ENCODE measurements at regions not wholly inside any gene's neighbourhood (a gene's known extent, or its start where the extent isn't known, plus 50 kb on each side); places are given as distances from the start of the nearest gene placed in this dataset.
"Not testable (repeated sequence)": the region's sequence is repeated elsewhere in the genome, so short reads cannot be mapped to it uniquely, and the experiment has no call there.

DNA sequence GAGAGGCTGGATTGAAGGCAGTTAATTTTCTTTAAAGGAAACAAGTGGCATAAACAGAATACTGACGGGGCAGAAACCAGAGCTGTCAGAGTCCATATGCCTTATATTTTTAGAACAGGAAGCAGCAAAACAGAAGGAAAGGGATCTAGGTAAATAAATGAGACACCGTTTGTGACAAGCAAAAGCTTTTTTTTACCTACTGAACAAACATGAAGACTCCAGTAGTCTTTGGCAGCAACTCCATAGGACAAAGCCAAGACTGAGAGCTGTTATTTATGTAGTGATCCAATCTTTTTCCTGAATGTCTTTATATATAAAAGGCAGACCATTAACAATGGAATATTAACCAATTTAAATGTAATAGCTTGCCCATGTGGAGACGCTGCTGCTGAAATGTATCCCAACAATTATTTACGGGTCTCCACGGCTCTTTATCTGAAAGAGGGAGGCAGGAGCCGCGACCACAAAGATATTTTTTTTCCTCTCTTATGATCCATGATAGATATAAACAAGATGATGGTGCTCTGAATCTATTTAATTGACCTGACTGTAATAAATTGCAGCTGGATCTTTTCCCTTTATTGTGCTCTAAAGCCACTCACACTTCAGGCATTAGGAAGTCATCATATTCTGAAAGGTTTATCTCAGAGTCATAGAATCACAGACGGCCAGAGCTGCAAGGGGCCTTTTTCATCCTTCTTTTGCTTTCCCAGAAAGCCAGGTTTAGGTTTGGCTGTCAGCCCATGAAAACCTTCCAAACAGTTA, 687.8 kb downstream of the EFNB2 start:
- DNase-seq (ENCODE audit: low read depth), result no peak

DNA sequence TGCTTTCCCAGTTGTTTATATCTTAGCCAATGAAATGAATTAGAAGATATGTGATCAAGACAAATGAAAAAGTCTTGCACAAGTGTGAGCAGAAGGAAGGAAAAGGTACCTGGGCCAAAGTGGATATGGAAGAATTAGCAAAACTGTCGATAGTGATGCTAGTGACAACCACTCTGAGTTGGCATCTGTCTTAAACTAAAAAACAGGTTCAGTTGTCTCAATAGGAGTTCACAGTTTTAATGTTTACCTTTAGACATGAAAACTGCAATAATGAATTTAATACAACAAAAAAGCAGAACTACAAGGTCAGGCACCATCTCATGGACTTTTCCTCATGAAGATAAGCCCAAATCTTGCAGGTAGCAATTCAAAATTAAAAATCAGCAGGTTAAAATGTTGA, 688.5 kb downstream of the EFNB2 start:
- DNase-seq (ENCODE audit: low read depth), result no peak

DNA sequence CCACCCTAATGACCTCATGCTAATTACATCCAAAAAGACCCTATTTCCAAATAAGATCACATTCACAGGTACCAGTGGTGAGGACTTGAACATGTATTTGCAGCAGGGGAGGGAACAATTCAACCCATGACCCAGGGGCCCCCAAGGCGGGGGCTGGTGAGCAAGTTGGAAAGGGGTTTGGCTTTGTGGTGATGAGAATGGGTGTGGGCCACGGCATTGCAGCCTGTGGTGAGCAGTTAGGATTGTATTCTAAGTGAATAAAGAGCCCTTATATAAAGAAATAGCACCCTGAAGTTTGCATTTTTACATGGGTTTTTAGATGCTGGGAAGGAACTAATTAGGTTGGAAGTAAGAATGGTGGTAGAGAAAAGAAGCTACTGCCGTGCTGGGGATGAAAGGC, 694.2 kb downstream of the EFNB2 start:
- DNase-seq (ENCODE audit: low read depth), result no peak

DNA sequence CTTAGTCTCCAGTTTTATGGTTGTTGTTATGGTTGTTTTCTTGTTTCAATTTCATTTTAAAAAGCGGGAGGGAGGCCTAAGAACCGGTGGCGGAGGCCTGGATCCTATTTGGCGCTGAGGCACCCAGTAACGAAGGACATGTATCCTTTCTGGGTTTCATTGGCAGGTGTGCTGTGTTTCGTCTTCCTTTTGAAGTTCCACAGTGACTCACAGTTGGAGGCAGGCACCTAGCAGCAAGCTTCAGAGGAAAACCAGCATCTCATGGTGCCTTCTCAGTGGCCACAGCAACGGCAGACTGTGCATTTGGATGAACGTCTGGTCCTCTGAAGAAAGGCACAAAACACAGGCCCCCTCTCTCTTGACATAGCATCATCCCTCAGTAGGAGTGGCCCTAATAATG, 697.2 kb downstream of the EFNB2 start:
- no peak for DNase-seq (ENCODE audit: low read depth)

DNA sequence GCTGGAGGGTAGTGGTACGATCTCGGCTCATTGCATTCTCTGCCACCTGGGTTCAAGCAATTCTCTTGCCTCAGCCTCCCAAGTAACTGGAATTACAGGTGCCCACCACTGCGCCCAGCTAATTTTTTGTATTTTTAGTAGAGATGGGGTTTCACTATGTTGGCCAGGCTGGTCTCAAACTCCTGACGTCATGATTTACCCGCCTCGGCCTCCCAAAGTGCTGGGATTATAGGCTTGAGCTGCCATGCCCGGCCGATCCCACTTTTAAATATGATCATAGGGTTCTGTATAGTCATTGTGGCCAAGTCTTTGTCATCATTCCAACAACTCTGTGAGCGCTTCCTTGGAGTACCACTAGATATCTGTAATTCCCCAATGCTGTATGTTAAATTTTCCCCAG, 698.2 kb downstream of the EFNB2 start:
- not testable (repeated sequence) for DNase-seq (ENCODE audit: low read depth)

DNA sequence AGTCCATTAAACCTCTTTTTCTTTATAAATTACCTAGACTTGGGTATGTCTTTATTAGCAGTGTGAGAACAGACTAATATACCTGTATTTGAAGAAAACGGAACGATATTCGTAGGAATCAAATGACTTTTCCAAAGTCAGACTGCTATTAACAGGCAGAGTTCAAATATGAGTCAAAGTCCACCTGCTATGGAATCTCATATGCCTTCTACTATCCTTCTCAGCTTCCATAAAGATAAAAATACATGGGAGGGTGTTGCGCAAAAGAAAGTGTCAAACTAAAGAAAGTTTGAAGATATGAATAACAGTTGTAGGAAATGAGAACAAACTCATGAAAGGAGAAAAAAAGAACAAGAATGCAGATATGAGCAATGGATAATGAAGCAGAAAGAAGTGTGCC, 704.6 kb downstream of the EFNB2 start:
- DNase-seq (ENCODE audit: low read depth), result no peak

DNA sequence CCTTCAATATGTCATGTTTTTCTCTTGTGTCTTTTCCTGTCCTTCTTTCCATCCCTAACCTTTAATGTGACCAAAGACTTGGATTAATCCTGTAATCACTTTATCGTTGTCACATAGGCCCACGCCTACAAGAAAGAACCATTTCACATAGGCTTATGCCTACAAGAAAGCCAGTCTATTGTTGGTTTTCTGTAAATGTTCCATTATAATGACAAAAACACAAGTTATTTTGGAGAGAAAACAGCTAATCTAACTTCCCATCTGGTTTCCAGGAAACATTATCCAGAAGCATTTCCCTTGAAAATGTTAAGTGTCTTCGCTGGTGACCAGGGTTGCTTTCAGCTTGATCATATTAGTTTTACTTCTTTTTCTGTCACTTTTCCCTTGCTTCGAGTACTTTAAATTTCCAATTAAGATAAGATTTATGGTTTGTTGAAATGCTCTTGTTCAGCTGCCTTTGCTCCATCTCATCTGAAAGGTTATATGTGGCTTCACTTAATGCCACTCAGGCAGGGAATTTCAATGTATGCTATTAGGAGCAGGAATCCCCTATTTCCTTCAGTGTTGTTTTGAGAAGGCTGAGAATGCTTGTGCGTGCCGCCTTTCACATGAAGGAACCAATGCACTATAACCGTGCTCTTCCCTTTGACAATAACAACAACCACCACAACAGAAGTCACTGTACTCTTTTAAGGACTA, 708.2 kb downstream of the EFNB2 start:
- no peak for DNase-seq (ENCODE audit: low read depth)

DNA sequence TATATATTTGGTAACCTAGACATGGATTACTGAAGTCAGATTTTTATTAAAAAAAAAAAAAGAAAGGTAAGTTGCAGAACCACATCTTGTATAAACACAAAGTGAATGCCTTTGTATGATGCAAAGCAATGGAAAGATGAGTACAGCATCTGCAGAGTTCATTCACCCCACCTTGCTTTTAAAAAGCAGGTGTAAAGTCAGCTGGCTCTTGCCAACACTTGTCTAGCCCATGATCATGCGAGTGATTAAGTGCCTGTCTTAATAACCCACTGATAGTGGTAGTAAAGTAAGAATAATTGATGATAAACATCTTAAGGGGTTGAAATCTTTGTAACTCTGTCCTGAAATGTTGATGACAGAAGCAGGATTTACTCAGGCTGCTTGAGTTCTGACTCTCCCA, 710.4 kb downstream of the EFNB2 start:
- DNase-seq (ENCODE audit: low read depth), result no peak

DNA sequence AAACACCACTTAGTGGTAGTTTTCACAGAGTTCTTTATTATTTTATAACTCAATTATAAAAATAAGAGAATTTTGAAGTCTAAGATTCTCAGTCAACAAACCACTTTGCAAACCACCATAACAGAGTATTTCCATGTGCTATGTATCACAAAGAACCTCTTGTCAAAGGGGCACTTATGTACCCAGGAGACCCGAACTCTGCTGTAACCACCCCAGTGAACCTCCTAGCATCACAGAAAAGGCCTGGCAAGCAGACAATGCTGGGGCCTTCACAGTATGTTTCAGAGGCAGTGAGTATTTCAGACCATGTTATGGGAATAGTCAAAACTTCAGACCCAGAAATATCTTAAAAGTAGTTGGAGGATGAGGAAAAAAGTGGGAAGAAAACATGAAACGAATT, 714.1 kb downstream of the EFNB2 start:
- DNase-seq (ENCODE audit: low read depth), result no peak

DNA sequence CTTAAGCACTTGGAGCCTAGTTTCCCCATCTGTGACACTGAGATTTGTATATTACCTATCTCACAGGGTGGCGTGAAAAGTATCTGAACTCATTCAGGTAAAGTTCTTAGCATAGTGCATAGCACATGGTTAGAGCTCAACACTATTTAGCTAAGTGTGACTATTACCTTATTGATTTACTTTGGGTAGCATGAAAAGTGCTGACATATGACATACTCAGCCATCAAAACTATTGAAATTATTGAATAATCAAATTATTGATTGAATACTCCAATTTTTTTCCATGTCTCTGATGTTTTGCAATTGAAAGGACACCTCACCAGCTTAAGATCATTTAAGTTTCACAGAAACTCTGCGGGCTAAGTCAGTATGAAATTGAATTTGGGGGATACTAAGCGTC, 715.0 kb downstream of the EFNB2 start:
- DNase-seq (ENCODE audit: low read depth), result no peak

DNA sequence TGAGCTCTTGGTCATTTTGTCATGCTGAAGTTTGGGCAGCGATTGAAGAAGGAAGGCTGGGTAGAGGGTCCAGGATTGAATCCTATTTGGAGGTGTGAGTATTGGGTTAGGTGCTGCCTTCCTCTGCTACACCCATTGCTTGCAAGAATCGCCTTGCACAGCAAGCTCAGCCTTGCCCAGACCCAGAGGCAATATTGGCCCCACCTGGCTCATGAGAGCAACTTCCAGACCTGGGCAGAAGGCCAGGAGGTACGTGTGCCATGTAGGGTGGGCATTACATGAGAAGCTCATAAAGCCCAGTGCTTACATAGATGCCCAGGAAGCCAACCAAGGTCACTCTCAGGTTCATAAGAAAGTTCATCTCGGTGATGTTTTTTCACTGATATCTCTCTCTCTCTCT, 718.0 kb downstream of the EFNB2 start:
- no peak for DNase-seq (ENCODE audit: low read depth)

DNA sequence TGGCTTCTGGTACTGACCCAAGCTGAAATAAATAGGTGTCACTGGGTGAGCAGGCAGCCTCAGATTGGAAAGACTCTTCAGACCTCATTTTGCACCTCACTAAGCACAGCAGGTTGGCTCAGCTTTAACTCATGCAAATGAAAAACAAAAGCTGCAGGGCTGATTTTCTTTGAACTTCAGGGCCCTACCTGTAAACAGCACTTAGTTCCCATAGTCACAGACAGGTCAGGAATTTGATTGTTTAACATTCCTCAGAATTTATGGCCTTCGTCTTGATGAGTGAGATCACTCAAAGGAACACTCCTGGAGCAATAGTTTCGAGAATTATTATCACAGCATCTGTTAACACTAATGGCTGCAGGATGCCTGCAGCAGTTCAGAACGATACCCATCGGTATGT, 718.5 kb downstream of the EFNB2 start:
- DNase-seq (ENCODE audit: low read depth), result no peak

DNA sequence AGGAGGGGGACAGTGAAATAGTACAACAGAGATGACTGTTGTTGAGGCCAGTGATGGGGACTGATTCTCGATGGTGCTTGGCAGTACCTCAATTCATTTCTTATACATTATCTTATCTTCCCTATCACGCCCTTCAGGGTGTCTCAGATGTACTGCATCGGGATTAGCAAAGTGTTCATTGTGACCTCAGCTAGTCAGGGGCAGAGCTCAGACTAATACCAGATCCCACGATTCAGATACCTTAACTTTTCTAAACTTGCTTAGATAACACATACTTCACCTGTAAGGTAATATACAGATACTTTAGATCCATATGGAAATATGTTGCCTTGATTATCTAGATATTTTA, 720.6 kb downstream of the EFNB2 start:
- DNase-seq (ENCODE audit: low read depth), result no peak

DNA sequence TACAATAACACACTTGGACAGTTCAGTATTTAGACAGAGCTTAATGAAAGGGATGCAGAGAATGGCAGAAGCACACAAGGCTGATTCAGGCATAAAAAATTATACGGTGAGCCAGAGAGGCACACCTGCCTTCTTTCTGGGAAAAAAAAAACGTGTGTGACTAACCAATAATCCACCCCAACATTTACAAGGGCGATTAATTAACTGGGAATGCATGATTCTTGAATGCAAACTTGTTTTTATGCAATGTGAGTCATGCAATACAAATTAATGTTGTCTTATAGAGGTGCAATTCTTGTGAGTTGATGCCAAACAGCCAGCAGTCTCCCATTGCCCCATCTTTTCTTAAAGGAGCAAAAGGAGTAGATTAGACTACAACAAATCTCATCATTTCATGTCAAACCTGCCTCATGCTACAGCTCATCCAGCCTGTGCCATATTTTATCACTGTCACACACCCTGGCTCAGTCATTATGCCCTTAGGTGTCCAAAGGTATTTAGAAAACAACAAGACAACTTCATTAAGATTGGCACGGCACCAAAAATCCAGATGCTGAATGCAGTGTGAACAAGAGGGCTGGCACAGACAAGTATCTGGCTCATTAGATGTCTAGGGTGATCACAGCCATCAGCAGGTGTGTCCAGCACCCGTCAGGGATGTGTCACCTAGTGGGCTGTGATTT, 721.1 kb downstream of the EFNB2 start:
- DNase-seq (ENCODE audit: low read depth), result no peak

DNA sequence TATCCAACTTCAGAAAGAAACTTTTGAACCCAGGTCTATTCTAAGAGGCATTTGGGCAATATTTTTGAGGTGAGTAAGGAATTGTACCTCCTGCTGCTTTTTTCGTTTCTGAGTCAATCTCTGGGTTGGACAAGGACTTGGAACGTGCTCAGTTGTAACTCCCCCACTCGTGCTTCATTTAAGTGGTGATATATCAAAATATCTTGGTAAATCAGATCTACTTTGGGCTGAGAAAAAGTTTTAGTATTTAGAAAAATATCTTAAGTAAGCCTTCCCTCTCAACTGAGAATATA, 728.9 kb downstream of the EFNB2 start:
- DNase-seq (ENCODE audit: low read depth), result no peak

DNA sequence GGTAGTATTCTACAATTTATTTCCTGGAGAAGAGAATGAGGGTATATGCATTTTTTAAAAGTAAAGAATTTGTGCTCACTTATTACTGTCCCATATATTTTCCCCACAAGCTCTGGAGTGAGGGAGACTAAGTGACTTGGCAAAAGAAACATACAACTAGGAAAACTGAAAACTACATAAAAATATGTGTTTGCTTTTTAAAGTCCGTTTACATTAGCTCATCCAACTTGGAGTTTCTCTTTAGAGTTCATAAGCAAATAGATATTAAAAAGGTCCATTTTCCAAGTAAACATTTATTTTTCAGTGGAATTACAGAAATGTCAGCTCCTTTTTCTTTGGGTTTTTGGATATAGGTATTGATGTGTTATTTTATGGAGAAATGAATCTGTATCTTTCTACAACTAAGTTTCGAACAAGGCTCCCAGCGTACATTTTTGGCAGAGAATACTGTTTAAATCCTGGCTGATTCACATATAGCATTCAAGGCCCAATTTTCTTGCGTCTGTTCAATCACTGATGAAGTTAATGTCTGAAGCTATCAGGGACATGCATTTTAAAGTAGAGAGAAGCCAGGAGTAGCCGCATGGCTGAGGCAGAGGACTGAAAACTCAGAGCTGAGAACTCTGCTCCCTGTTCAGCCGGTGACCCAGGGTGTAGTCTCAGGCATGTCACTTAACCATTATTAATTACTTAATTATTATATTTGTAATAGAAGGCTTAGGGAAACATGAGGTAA, 729.4 kb downstream of the EFNB2 start:
- DNase-seq (ENCODE audit: low read depth), result no peak

DNA sequence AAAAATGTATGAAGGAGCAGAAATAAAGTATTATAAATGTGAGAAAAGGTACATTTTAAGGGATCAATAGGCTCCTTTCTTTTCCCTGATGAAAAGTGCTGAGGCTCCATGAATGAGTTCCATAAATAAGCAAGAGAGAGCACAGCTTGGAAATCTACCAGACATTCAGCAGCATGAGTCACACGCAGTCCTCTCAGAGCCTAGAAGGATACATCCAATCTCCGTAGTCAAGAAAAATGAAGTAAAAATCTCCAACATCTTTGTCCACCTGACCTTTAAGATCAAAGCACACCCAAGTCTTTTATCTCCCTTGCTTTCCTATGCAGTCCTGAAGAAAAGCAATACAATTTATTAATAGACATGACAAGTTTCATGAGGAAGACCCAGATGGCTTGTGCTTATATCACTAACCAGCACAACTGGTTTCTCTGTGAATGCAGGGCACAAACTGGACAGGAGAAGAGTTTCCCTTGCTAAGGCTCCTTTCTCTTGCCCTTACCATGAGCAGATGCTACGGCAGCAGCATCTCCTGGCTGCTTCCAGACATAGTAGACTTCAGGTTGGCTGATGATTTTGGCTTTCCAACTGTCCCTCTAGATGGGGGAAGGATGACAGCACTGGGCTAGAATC, 730.8 kb downstream of the EFNB2 start:
- peak; percentile 3 for DNase-seq (ENCODE audit: low read depth)

DNA sequence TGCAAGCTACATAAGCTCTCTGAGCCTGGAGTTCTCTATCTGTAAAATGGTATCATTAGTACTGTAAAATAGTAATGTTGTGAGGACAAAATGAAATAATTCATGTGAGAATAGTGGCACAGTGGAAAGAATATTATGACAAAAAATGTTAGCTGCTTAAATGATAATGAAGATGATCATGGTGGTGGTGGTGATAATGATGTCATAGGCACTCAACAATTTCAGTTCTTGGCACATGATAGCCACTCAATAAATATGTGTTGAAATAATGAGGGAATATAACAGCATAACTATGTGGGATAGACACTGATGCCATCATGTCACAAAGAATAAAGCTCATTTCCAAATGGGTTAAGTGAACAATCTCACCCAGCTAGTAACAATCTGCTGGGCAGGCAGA, 736.3 kb downstream of the EFNB2 start:
- DNase-seq (ENCODE audit: low read depth), result no peak

DNA sequence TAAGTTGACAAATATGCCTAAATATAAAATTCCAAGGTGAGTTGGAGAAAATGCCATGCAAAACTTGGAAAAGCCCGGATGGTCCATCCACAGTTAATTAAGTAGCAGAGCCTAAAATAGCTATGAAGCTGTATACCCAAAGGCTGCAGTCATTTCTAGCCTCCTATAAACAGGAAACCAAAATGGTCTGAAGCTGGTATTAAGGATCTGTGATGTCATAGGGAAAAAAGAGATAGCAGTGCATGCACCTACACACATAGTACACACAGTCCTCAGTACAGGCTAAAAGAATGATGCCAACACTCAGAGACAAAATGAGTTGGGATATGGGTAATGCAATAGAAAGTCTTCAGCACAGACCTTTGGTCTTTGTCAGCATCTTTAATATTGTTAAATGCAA, 736.9 kb downstream of the EFNB2 start:
- no peak for DNase-seq (ENCODE audit: low read depth)

DNA sequence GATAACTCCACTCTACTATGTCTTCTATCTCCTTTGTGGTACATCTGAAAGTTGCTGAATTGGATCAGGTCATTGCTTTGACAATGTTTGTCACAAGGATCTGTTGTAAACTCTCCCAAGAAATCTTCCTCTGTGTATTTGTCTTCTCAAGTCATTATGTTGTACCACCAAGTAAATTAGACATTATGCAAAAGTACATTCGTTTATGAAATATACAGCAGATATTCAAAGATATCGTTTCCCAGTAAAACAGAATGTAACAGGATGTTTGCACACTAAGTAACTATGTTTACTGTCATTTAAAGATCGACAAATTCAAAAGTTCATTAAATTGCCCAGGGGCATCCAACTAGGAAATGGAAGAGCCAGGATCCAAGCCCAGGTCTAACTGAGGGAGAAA, 739.4 kb downstream of the EFNB2 start:
- DNase-seq (ENCODE audit: low read depth), result no peak

DNA sequence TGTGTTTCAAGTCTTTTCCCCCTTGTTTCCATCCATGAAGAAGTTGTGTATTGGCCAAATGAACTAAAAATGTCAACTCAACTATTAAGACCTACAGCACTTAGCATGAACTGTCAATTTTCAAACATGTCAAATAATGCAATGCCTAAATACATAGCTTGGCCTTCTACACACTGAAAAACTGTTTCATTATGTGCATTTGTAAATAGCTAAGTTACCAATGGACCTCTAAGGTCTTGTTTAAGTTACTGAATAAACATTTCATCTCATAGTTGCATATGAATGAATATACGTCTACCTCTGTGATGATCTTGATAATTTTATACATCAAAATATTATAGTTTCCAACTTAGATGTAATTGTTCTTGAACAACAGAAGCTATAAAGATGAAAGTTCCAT, 744.5 kb downstream of the EFNB2 start:
- no peak for DNase-seq (ENCODE audit: low read depth)

DNA sequence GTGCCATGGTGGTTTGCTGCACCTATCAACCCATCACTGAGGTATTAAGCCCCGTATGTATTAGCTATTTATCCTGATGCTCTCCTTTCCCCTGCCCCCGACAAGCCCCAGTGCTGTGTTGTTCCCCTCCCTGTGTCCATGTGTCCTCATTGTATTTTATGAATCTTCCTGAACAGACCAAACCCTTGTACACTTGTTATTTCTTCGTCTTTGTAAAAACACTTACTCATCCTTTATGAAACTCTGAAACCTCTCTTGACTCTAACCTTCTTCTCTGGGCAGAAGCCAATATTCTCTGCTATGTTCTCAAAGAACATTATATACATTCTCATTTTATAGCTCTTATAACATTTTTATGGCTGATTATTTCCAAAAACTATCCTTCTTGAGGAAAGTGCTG, 746.9 kb downstream of the EFNB2 start:
- DNase-seq (ENCODE audit: low read depth), result no peak

DNA sequence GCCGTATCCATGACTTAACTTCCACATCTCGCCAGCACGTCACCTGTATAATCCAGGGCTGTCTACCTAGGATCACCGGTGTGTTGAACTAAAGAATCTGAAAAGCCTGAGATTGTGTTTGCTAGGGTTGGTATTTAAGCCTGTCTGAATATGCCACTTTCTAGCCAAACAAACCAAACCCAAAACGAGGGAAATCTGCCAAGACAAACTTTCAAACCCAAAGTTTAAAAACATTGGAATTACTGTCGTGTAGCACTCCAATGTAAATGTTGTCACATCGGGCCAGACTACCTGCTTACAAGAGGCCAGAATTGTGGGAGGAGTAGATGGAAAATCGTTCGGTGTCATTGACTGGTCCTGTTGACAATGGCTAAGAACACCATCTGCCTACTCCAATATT, 747.8 kb downstream of the EFNB2 start:
- DNase-seq (ENCODE audit: low read depth), result no peak
